ENCODE measurements at regions not wholly inside any gene's neighbourhood (a gene's known extent, or its start where the extent isn't known, plus 50 kb on each side); places are given as distances from the start of the nearest gene placed in this dataset.
"Not testable (repeated sequence)": the region's sequence is repeated elsewhere in the genome, so short reads cannot be mapped to it uniquely, and the experiment has no call there.

DNA sequence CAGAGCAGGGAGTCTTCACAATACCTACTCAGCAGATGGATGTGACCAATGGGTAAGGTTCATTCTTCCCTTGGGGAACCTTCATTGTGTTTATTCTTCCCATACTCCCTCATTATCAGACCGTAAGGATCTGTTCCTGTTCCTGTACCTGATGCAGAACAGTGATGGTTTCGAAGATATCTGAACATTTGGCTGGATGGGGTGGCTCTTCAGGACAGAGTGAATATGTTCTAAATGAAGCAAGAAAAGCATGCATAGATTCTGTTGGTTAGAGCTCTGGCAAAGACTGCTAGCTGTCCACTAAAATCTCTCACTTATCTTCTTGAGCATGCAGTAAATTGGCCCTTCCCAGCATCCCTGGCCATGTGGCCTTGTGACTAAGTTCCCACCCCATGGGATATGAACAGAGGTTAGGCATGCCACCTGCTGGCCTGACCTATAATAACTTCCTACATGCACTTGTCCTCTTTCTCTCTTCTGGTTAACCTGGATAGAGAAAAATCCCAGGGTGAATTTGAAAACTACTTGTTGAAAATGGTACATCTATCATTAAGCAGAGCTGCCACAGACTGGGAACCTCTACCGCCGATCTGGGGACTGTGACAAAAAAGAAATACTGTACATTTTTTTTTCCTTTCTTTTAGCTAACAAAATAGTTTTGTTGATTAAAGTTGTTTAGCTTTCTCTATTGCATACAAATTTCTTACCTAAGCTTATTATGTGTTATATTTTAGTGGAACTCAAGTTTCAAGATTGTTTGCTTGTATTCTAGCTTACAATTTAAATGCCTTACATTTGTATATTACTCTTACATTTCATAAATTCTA lies 60.0 kb upstream of the BANK1 start:
- peak; percentile 49 to 61 for DNase-seq

GRCh38 chr4:101727238-101727637 lies 63.3 kb upstream of the BANK1 start:
- no peak for DNase-seq

DNA sequence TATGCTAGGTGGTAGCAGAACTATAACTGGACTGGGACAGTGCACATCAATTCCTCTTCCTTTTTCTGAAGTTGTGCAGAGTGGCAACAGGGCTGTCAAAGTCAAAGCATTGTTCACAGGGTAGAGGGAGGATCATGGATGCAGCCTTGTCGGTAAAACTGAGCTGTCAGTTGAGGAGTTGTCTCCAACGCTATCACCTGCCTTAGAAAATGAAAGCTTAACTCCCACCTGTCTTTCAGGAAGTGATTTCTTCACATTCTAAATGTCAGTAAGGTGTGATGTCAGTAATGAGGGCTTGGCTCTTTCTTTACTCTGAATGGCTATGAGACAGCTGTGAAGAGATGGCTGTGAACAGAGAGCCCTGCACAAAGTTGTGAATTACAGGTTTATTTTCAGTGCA lies 66.4 kb upstream of the BANK1 start:
- DNase-seq = no peak

DNA sequence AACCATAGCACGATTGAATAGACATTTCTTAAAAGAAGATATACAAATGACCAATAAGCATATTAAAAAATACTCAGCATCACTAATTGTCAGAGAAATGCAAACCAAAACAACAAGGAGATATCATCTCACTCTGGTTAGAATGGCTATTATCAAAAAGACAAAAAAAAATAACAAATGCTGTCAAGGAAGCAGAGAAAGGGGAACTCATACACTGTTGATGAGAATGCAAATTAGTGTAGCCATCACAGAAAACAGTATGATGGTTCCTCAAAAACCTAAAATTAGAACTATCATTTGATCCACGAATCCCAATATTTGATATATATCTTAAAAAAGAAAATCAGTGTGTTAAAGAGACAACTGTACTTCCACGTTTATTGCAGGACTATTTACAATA lies 71.7 kb upstream of the BANK1 start:
- no peak for DNase-seq

DNA sequence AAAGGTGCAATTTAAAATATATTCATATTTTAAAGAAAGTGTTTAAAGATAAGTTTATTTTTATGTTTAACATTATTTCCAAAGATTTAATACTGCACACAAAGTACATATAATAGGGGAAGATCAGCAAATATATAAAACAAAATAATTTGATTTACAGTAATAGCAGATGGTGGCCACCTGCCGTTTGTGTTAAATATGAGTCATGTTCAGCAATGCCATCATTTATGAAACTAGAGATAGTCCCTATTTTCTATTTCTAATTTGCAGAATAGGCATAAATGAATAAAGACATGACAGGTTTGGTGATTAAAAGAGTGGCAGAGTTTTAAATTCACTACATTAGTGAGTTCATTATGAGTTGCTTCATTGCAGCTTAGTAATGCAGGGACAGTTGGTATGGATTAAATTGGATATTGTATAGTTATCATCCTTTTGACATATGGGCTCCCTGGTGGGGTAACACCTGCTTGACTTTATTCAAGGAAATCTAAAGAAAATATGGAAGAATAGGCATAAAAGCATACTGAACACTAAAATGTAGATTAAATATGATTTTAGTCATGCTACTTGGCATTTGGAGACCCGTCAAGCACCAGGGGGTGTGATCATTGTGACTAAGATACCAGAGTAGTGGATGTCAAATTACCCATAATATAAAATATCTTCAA lies 78.8 kb upstream of the BANK1 start:
- no peak for DNase-seq

DNA sequence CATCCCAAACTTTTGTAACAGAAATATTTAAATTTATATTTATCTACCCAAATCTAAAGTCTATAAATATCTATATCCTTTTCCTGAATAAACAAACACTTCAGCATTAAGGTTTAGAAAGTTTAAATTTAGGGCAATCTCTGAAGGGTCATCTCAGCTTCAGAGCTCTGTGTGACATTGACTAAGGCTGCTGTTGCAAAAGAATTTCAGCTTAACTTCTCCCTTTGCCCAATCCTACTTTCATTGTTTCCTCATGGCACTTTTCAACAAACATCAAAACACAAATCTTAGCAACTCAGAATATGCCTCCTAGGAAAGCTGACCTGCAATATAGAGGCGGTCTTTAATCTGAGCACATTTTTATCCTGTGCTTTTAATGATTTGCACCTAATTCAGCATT lies 79.7 kb upstream of the BANK1 start:
- DNase-seq = peak; percentile 6 to 11

DNA sequence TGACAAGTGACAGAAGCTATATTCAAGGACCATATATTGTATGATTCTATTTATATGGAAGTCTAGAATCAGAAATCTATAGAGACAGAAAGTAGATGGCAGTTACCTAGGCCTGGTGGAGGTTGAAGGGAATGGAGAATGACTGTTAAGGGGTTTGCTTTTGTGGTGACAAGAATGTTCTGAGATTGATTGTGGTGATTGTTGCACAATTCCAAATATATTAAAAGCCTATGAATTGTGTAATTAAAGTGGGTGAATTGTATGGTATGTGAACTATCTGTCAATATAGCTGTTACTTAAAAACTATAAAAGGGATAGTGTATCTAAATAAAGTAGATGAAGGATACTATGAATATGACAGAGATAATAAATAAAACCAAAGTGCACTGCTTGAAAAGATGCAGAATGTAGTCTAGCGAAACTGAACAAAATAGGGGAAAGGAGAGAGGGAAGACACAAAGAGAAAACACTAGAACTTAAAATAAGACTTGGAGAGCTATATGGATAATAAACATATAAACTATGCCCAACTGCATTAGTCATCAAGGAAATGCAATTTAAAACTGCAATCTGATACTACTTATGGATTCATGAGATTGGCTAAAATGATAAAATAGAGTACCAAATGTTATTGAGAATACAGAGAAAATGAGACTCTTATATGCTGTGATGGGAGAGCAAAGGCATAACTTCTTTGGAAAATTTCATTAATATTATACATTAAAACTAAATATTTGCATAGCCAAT lies 82.1 kb upstream of the BANK1 start:
- no peak for DNase-seq

GRCh38 chr4:101707596-101707995 lies 82.9 kb upstream of the BANK1 start:
- DNase-seq = no peak

- no peak for DNase-seq
Observed at GRCh38 chr4:101706535-101707057, 83.9 kb upstream of the BANK1 start.

- DNase-seq = no peak
Observed at GRCh38 chr4:101701551-101701950, 89.0 kb upstream of the BANK1 start.

DNA sequence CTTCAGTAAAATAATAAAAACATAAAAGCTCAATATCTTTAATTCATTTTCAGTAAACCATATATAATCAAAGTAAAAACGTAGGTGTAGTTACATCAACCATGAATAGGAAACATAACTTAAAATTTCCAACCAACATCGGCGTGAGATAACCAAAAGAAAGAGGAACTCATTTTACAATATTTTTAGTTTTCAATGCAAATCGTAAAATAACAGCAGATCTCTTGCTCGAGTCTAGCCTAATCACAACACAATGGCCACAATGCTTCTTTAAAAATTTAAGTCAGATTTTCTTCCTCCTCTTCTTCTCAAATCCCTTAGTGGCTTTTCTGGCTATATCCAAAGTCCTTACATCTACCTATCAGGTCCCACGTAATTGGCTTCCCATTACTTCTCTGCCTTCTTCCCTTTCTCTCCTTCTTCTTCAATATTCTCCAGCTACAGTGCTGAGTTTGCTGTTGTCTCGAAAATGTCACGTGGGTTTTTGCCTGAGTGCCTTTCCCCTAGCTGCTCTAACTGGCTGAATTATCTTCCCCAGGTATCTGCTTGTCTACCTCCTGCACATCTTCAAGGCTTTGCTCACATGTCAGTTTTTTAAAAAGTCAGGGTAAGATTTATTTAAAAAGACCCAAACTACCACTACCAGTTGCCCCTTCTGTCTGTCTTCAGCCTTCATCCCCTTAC lies 90.9 kb upstream of the BANK1 start:
- DNase-seq = no peak

- no peak for DNase-seq
Observed at GRCh38 chr4:101697266-101697665, 93.3 kb upstream of the BANK1 start.

GRCh38 chr4:101696276-101697010 lies 94.1 kb upstream of the BANK1 start:
- no peak for DNase-seq

DNA sequence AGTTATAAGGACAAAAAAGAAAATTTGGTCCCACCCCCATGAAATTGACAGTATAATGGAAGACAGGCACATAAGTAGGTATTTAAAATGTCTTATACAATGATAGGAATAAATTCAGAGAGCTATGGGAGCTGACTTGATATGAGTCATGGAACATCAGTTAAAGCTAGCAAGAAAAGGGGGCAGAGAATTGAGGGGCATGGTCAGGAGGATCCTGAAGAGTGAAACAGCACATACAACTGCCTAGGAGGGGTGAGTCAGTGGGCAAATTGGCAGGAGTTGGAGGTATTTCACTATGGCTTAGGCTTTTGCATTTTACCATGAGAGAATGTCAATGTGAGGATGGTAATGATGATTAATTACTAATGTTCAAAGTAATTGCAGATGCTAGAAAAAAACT lies 95.4 kb upstream of the BANK1 start:
- DNase-seq = no peak

DNA sequence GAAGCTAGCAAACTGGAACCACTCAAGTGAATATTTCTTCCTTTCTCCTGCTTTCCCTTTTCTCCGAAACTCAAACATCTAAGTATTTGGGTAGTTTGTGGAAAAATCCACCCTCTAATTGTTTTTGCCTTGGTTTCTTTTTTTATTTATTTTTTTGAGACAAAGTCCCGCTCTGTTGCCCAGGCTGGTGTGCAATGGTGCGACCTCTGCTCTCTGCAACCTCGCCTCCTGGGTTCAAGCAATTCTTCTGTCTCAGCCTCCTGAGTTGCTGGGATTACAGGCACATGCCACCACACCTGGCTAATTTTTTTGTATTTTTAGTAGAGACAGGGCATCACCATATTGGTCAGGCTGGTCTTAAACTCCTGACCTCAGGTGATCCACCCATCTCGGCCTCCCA lies 96.1 kb upstream of the BANK1 start:
- not testable (repeated sequence) for DNase-seq

DNA sequence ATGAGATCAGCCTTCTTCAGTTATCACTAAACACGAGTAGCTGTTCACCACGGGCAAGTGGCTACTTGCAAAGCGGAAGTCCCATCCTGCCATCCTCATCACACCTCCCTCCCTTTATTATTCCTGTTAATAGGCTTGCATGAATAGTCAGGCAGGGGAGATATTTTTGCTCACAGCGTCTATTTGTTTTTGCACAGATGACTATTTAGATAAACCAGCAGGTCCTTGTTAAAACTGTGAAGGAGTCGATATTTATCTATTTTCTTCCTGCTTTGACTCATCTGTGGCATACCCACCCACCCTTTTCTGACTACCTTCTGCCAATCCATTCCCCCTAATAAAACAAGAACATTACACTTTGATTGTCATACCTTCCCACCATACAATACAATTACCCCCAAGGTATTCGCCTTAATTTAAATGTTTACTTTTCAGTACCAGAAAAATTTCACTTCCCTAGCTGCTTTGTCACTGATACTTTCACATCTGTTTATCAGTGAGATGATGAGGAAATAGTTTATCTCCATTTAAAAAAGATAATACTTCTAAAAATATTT lies 96.6 kb upstream of the BANK1 start:
- DNase-seq = no peak

- DNase-seq = no peak
Observed at GRCh38 chr4:101689220-101689619, 101.3 kb upstream of the BANK1 start.

- no peak for DNase-seq
Observed at GRCh38 chr4:101685126-101685525, 105.4 kb upstream of the BANK1 start.

DNA sequence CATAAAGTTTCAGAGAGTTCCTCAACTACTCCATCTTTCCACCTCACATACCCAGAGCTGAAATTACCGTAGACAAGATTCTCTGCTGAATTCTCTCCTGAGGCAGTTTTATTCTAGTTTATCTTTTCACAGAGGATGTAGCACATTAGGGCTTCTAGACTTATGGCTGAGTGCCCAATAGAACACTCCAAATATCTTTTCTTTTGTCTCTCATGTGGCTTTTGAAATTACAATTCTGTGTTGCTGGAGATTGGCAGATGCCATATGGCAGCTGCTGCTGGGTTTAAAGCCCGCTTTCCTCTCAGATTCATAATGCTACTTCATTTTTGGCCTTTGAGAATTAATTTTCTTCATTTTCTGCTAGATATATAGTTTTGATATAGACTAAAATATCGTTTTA lies 107.6 kb upstream of the BANK1 start:
- no peak for DNase-seq

GRCh38 chr4:101678180-101678579 lies 112.3 kb upstream of the BANK1 start:
- no peak for DNase-seq

DNA sequence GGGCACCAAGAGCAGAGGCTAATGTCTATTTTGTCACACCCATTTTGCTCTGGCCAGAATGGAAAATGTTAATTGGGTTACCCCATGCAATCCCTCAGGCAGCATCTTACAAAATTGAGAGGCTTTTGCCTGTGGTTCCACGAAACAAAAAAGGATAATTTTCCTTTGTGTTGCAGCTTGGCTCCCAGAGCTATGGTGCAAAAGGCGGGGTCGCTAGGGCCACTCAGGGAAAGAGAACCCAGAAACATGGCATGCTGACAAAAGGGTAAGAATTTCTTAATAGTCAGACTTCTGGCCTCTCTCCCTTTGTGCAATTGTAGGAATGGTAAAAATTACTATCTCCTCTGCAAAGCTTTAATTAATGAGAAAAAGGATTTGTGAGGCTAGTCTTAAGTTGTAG lies 119.6 kb upstream of the BANK1 start:
- no peak for DNase-seq

- no peak for DNase-seq
Observed at GRCh38 chr4:101670370-101670769, 120.2 kb upstream of the BANK1 start.
